Stomach smooth muscle (tissue), 2 donors: ENCODE measurements at regions not wholly inside any gene's neighbourhood (a gene's known extent, or its start where the extent isn't known, plus 50 kb on each side); places are given as distances from the start of the nearest gene placed in this dataset.
A peak's percentile ranks its signal among the peaks of the same experiment; 100 is the strongest.

Experiments
- H3K27ac ChIP-seq: one replicate; pipeline ENCODE4 v1.7.0; 2013; ENCODE audit warnings: mild to moderate bottlenecking, low read length, inconsistent platforms
- H3K27me3 ChIP-seq, 2 donors: one replicate each; pipeline ENCODE4 v1.7.0; 2013; ENCODE audit warnings: low read length in 2 of 2; ENCODE audit not compliant: insufficient read depth in 2 of 2, control insufficient read depth in 1 of 2
- H3K36me3 ChIP-seq, 2 donors: one replicate each; pipeline ENCODE4 v1.7.0; 2013; ENCODE audit warnings: low read length in 2 of 2; ENCODE audit not compliant: control insufficient read depth in 2 of 2, insufficient read depth in 2 of 2
- H3K4me1 ChIP-seq: one replicate; pipeline ENCODE4 v1.7.0; 2013; ENCODE audit warnings: low read length; ENCODE audit not compliant: control insufficient read depth, insufficient read depth
- H3K4me3 ChIP-seq, 2 donors: one replicate each; pipeline ENCODE4 v1.7.0; 2013; ENCODE audit warnings: low read length in 2 of 2
- H3K9ac ChIP-seq, 2 donors: one replicate each; pipeline ENCODE4 v1.7.0; 2013; ENCODE audit warnings: low read length in 2 of 2, mild to moderate bottlenecking in 1 of 2
- H3K9me3 ChIP-seq, 2 donors: one replicate each; pipeline ENCODE4 v1.7.0; 2013; ENCODE audit warnings: low read length in 2 of 2; ENCODE audit not compliant: control insufficient read depth in 2 of 2
- donor health status: healthy.
- donor health status: Pancreatic carcinoma.

DNA sequence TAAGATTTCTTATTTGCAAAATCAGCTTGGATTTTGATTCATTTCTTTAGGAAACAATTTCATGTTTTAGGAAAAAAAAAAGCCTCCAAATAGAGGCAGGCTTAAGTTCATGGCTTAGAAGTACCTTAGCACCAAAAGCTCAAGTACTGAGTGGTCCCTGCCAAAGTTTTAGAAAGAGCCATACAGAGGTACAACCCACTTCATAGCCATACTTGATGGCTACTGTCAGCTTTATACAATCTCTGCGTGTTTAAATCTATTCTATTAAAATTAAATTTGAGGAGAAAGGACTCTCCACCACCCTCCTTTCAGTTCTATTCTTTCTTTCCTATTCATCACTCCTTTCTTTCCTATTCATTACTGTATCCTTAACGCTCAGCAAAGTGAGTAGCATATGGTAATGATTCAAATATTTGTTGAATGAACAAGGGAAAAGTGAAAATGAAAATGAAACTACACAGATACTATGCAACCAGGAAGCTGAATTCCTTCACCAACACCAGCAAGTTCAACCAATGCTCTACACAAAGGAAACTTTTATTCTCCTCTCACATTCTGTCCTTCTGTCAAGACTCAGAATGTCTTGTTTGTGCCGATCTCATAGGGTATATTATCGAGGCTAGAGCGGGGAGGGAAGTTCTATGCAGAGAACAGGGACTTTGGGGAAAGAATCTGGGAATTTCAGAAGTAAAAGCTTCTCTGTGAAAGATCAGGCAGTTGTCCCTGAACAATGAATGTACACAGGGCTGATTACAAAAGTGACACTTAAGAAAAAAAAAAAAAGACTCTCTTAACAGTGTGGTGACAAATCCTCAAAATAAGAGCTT lies 138.6 kb upstream of the SPEF2 start:
- Histone ChIP-seq H3K27ac (no peak overlapping the region), H3K27me3 (no peaks in the 10 kb centered on the region), H3K9ac (no peak overlapping the region), H3K9me3 (no peaks in the 10 kb centered on the region), H3K4me3 (peak overlapping the region; percentile 32 to 58), H3K36me3 (no peaks in the 10 kb centered on the region), H3K4me1 (no peaks in the 10 kb centered on the region)

- Histone ChIP-seq H3K27ac (no peak overlapping the region), H3K9me3 (no peaks in the 10 kb centered on the region), H3K27me3 (no peaks in the 10 kb centered on the region), H3K4me3 (no peak overlapping the region), H3K9ac (no peak overlapping the region), H3K36me3 (no peaks in the 10 kb centered on the region), H3K4me1 (no peaks in the 10 kb centered on the region)
These were observed 139.8 kb upstream of the SPEF2 start for GRCh38 chr5:35477911-35478310.

DNA sequence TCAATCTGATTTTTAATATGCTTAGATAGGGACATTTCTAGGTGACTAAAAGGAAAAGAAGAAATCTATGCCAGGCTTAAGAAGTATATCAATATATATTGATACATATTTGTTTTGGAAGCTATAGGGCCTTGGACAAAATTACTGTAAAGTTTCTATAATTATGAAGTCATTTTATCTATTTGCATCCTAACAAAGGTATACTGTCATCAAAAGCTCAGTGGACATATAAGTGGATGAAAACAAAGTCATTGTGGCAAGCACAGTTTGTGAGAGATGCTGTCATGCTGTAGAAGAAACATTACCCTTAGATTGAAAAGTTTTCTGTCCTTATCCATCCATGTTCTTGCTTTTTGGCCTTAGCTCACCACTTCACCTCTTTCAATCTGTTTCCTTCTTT lies 140.3 kb upstream of the SPEF2 start:
- Histone ChIP-seq H3K27me3 (no peaks in the 10 kb centered on the region), H3K4me1 (no peaks in the 10 kb centered on the region), H3K9me3 (no peaks in the 10 kb centered on the region)

DNA sequence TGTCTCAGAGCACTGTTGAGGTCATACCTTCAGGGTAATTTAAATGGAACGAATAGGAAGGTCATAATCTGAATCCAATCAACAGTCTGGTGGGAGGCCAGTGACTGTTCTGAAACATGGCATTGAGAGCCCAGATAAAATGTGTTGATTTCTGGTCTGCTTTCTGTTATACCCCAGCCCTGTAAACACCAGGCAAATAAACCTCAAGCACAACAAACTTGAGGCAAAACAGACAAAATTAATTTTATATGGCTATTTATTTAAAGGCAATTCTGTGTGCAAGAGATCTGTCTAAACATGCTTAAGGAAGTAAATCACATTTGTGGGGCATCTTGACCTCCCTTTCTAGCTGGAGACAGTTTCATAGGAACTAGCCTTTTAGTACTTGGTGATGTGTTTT lies 140.9 kb upstream of the SPEF2 start:
- H3K9me3 ChIP-seq: no peaks in the 10 kb centered on the region
- H3K9ac ChIP-seq: no peak overlapping the region
- H3K4me3 ChIP-seq: no peak overlapping the region
- no peaks in the 10 kb centered on the region for H3K4me1 ChIP-seq
- H3K36me3 ChIP-seq: no peaks in the 10 kb centered on the region
- no peaks in the 10 kb centered on the region for H3K27me3 ChIP-seq
- no peak overlapping the region for H3K27ac ChIP-seq

More for the DNA sequence above, 140.3 kb upstream of the SPEF2 start:
- Histone ChIP-seq H3K9ac (no peak overlapping the region), H3K27ac (no peak overlapping the region), H3K4me3 (no peak overlapping the region), H3K36me3 (no peaks in the 10 kb centered on the region)

GRCh38 chr5:35476036-35476435 lies 141.6 kb upstream of the SPEF2 start:
- H3K27ac ChIP-seq: no peak overlapping the region
- H3K9me3 ChIP-seq: no peaks in the 10 kb centered on the region
- no peak overlapping the region for H3K9ac ChIP-seq
- H3K27me3 ChIP-seq: no peaks in the 10 kb centered on the region
- no peaks in the 10 kb centered on the region for H3K36me3 ChIP-seq
- no peaks in the 10 kb centered on the region for H3K4me1 ChIP-seq
- no peak overlapping the region for H3K4me3 ChIP-seq

DNA sequence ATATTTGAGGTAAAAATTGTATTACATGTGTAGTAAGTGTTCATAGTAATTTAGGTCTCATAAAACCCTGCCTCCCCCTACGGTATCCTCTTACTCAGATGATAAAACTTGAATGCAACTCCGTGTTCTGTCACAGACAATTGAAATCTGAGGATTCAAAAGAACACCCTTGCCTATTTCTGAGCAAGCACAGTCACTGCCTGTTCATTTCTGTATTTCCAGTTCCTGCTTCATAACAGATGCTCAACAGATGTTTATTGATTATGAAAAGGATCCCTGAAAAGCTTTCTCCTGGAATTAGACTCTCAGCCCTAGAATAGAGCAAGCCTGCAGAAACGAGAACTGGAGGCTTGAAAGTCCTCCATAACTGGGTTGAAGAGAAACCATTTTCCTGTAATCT lies 144.1 kb upstream of the SPEF2 start:
- H3K4me1 ChIP-seq: no peaks in the 10 kb centered on the region
- H3K27me3 ChIP-seq: no peaks in the 10 kb centered on the region
- no peaks in the 10 kb centered on the region for H3K36me3 ChIP-seq
- no peak overlapping the region for H3K9ac ChIP-seq
- no peak overlapping the region for H3K4me3 ChIP-seq
- no peaks in the 10 kb centered on the region for H3K9me3 ChIP-seq
- H3K27ac ChIP-seq: no peak overlapping the region

- H3K36me3 ChIP-seq: no peaks in the 10 kb centered on the region
- no peak overlapping the region for H3K4me3 ChIP-seq
- no peaks in the 10 kb centered on the region for H3K9me3 ChIP-seq
- no peaks in the 10 kb centered on the region for H3K27me3 ChIP-seq
- no peaks in the 10 kb centered on the region for H3K4me1 ChIP-seq
- no peak overlapping the region for H3K9ac ChIP-seq
- H3K27ac ChIP-seq: no peak overlapping the region
These were observed 146.8 kb upstream of the SPEF2 start for GRCh38 chr5:35470866-35471265.

- no peak overlapping the region for H3K4me3 ChIP-seq
- H3K27ac ChIP-seq: no peak overlapping the region
- no peaks in the 10 kb centered on the region for H3K27me3 ChIP-seq
- H3K9me3 ChIP-seq: no peaks in the 10 kb centered on the region
- no peak overlapping the region for H3K9ac ChIP-seq
- H3K4me1 ChIP-seq: no peaks in the 10 kb centered on the region
- no peaks in the 10 kb centered on the region for H3K36me3 ChIP-seq
These were observed 148.9 kb upstream of the SPEF2 start for GRCh38 chr5:35468811-35469210.

DNA sequence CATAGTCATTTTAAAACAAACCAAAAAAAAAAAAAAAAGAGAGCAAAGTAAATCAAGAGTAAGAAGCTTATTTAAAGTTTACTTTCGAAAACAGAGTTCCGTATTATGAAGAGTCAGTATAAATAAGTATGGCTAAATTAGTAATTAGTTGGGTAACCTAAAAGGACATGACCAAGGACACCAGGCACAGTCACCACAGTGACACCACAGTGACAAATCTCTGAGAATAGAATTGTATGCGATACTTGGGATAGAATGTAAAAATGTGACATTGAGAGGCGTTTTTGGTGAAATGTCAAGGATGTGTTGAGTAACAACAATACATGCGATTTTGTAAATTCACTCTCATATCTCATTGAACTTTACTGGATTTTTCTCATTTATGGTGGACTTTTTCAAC lies 150.9 kb upstream of the SPEF2 start:
- no peaks in the 10 kb centered on the region for H3K9me3 ChIP-seq
- no peak overlapping the region for H3K4me3 ChIP-seq
- H3K9ac ChIP-seq: no peak overlapping the region
- no peaks in the 10 kb centered on the region for H3K4me1 ChIP-seq
- no peaks in the 10 kb centered on the region for H3K36me3 ChIP-seq
- H3K27ac ChIP-seq: no peak overlapping the region
- H3K27me3 ChIP-seq: no peaks in the 10 kb centered on the region

- Histone ChIP-seq H3K27ac (no peak overlapping the region), H3K4me3 (no peak overlapping the region), H3K4me1 (no peaks in the 10 kb centered on the region), H3K36me3 (no peaks in the 10 kb centered on the region), H3K9me3 (no peaks in the 10 kb centered on the region), H3K27me3 (no peaks in the 10 kb centered on the region), H3K9ac (no peak overlapping the region)
These were observed 152.9 kb upstream of the SPEF2 start for GRCh38 chr5:35464757-35465156.

DNA sequence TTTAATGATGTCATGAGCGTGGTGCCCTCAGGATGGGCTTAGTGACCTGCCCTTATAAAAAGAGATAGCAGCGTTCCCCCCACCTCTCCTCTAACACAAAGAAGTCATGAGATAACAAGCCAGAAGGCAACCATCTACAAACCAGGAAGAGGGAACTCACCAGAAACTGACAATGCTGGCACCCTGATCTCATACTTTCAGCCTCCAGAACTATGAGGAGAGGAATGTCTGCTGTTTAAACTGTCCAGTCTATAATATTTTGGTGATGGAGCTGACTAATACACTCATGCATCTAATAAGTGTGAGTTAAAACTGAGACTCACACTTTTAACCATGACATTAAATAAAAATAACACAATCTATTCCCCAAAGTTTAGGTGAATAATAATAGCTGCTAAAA lies 156.1 kb upstream of the SPEF2 start:
- Histone ChIP-seq H3K27ac (no peak overlapping the region), H3K4me1 (no peaks in the 10 kb centered on the region), H3K27me3 (no peaks in the 10 kb centered on the region), H3K4me3 (no peak overlapping the region), H3K9ac (no peak overlapping the region), H3K9me3 (no peaks in the 10 kb centered on the region), H3K36me3 (no peaks in the 10 kb centered on the region)
